Chondrocyte (in vitro differentiated cells): ENCODE measurements at regions not wholly inside any gene's neighbourhood (a gene's known extent, or its start where the extent isn't known, plus 50 kb on each side); places are given as distances from the start of the nearest gene placed in this dataset.

Experiments used
- DNase-seq: peaks from one replicate; pipeline ENCODE4 v3.0.0; 2021; ENCODE audit warnings: mixed read lengths, low spot score
- H3K27ac Mint-ChIP-seq: one replicate; pipeline ENCODE4 v1.8.0; 2021; ENCODE audit warnings: mild to moderate bottlenecking, moderate library complexity, mixed read lengths; ENCODE audit not compliant: unreplicated experiment
- H3K27me3 Mint-ChIP-seq: 2 replicates; pipeline ENCODE4 v1.8.0; 2021; ENCODE audit warnings: low read depth, mixed read lengths
- H3K36me3 Mint-ChIP-seq: 2 replicates; pipeline ENCODE4 v1.8.0; 2021; ENCODE audit warnings: low read depth, mixed read lengths
- H3K4me1 Mint-ChIP-seq: 2 replicates; pipeline ENCODE4 v1.8.0; 2021; ENCODE audit warnings: low read depth, mild to moderate bottlenecking, mixed read lengths
- H3K4me3 Mint-ChIP-seq: one replicate; pipeline ENCODE4 v1.8.0; 2021; ENCODE audit warnings: mild to moderate bottlenecking, moderate library complexity, mixed read lengths; ENCODE audit not compliant: unreplicated experiment
- H3K9me3 Mint-ChIP-seq: 2 replicates; pipeline ENCODE4 v1.8.0; 2021; ENCODE audit warnings: low read depth, mixed read lengths
- TF ChIP-seq, protein P1 (sequence below): fragments of 200-600 bp; sonication (generic); IDR thresholded peaks from 2 replicates; pipeline ENCODE4 v1.5.0; 2021; ENCODE audit warnings: antibody characterized with exemption, mild to moderate bottlenecking, moderate library complexity

GRCh38 chr11:104476898-104477297 is 313.0 kb upstream of the PDGFD start:
- H3K9me3 Mint-ChIP-seq = peaks cover 8% of the 10 kb centered on the region
- no peaks in the 10 kb centered on the region for H3K4me1 Mint-ChIP-seq
- no peaks in the 10 kb centered on the region for H3K27me3 Mint-ChIP-seq
- no peaks in the 10 kb centered on the region for H3K36me3 Mint-ChIP-seq
- H3K27ac Mint-ChIP-seq = no peak overlapping the region
- DNase-seq = no peak
- TF ChIP-seq, protein P1, sequence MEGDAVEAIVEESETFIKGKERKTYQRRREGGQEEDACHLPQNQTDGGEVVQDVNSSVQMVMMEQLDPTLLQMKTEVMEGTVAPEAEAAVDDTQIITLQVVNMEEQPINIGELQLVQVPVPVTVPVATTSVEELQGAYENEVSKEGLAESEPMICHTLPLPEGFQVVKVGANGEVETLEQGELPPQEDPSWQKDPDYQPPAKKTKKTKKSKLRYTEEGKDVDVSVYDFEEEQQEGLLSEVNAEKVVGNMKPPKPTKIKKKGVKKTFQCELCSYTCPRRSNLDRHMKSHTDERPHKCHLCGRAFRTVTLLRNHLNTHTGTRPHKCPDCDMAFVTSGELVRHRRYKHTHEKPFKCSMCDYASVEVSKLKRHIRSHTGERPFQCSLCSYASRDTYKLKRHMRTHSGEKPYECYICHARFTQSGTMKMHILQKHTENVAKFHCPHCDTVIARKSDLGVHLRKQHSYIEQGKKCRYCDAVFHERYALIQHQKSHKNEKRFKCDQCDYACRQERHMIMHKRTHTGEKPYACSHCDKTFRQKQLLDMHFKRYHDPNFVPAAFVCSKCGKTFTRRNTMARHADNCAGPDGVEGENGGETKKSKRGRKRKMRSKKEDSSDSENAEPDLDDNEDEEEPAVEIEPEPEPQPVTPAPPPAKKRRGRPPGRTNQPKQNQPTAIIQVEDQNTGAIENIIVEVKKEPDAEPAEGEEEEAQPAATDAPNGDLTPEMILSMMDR = no peak
- no peak overlapping the region for H3K4me3 Mint-ChIP-seq

DNA sequence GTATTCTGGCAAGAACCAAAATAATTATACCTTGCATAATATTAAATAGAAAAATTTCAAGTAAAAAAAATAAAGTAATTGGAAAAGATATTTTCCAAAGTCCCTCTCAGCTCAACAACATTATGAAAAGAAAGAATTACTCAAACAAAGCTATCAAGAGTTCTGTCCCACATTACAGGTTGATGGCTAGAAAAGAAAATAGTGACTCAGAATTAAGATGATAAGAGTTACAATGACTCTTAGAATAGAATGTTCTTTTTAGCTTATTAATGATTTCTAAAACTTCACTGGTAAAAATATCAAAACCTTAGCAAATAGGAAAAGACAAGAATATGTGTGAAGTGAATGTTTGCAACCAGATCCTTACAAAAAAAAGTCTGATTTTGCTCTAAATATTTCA is 312.5 kb upstream of the PDGFD start:
- Mint-ChIP-seq H3K36me3 (no peaks in the 10 kb centered on the region), H3K4me3 (no peak overlapping the region), H3K4me1 (no peaks in the 10 kb centered on the region), H3K9me3 (peaks cover 4% of the 10 kb centered on the region), H3K27me3 (no peaks in the 10 kb centered on the region), H3K27ac (no peak overlapping the region)
- TF ChIP-seq, protein P1 = no peak
- no peak for DNase-seq

DNA sequence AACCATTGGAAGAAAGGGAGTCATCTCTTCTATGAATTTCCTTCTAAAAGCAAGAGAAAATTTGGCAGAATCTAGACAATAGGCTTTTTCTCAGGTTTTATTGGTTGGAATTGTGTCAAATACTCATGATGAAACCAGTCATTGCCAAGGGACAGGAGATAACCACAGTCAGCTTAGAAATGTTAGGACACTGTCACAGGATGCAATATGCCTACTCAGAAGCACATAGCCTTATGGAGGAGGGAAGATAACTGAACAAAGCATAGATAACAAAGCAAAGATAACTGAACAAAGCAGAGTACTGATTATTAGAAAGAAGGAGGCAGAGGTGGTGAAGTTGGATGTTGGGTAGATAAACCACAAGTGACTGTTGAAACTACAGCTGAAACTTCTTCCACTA is 303.5 kb upstream of the PDGFD start:
- no peak for DNase-seq
- TF ChIP-seq, protein P1 = no peak
- no peaks in the 10 kb centered on the region for H3K36me3 Mint-ChIP-seq
- H3K27ac Mint-ChIP-seq = no peak overlapping the region
- H3K4me1 Mint-ChIP-seq = peaks cover 12% of the 10 kb centered on the region
- no peaks in the 10 kb centered on the region for H3K9me3 Mint-ChIP-seq
- H3K4me3 Mint-ChIP-seq = no peak overlapping the region
- no peaks in the 10 kb centered on the region for H3K27me3 Mint-ChIP-seq

- Mint-ChIP-seq H3K27ac (no peak overlapping the region), H3K4me1 (peaks cover 14% of the 10 kb centered on the region), H3K27me3 (no peaks in the 10 kb centered on the region), H3K4me3 (no peak overlapping the region), H3K9me3 (no peaks in the 10 kb centered on the region), H3K36me3 (no peaks in the 10 kb centered on the region)
- TF ChIP-seq, protein P1 = no peak
- DNase-seq = no peak
Measured at GRCh38 chr11:104465321-104465720, 301.4 kb upstream of the PDGFD start.

DNA sequence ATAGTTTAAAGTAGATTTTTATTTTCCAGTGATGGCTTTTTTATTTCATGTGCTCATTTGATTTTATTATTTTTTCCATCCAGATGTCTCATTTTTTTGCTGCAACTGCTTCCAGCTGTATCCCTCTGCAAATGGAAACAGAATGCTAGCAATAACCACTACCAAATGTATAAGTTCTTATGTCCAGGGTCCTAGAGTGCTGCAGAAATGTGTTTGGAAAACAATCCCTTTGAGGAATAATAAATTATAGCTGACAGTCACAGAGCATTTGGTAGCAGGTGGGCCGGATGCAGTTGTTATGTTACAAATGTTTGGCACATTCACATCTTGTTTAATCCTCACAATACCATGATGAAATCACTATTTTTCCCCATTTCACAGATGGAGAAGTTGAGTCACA is 300.7 kb upstream of the PDGFD start:
- TF ChIP-seq, protein P1 = no peak

More for the DNA sequence above, 300.7 kb upstream of the PDGFD start:
- Mint-ChIP-seq H3K9me3 (no peaks in the 10 kb centered on the region), H3K4me1 (peaks cover 14% of the 10 kb centered on the region), H3K36me3 (no peaks in the 10 kb centered on the region), H3K4me3 (no peak overlapping the region), H3K27me3 (no peaks in the 10 kb centered on the region), H3K27ac (no peak overlapping the region)
- no peak for DNase-seq
